H1 (cell line): ENCODE measurements at regions not wholly inside any gene's neighbourhood (a gene's known extent, or its start where the extent isn't known, plus 50 kb on each side); places are given as distances from the start of the nearest gene placed in this dataset.
A peak's percentile ranks its signal among the peaks of the same experiment; 100 is the strongest.

ENCODE experiments used
- CTCF ChIA-PET: fragments of 300-600 bp; sonication (Branson Sonifier 250); formaldehyde crosslinking; loops from one replicate; lab custom pipeline; 2021; ENCODE audit not compliant: partially characterized antibody; lab: Charles Lee
- POLR2A ChIA-PET: fragments of 300-600 bp; sonication (Branson Sonifier 250); formaldehyde crosslinking; loops from one replicate; lab custom pipeline; 2021; ENCODE audit warnings: inconsistent platforms; ENCODE audit not compliant: partially characterized antibody; lab: Charles Lee
- DNase-seq, 2 experiments: peaks; one replicate each; pipeline versions ENCODE4 v3.0.0 to v3.0.0-alpha.2; 2010 to 2022; ENCODE audit warnings: low spot score in 2 of 2, low read depth in 1 of 2, mixed read lengths in 1 of 2
- FAIRE-seq: peaks from 2 replicates; lab custom pipeline; 2011; peaks lifted over from hg19 to GRCh38; lab: Jason Lieb, UNC
- H2AFZ ChIP-seq: 2 replicates; pipeline ENCODE4 v1.8.1; 2012; ENCODE audit warnings: low read length, inconsistent platforms
- H2AK5ac ChIP-seq: 2 replicates; pipeline ENCODE4 v1.6.1; 2013; ENCODE audit warnings: low read depth, low read length
- H2BK120ac ChIP-seq: replicated peaks from 2 replicates; pipeline ENCODE3; 2013; ENCODE audit warnings: low read depth, low read length, inconsistent platforms
- H2BK12ac ChIP-seq: 2 replicates; pipeline ENCODE4 v1.6.1; 2013; ENCODE audit warnings: low read depth, low read length
- H2BK15ac ChIP-seq: 2 replicates; pipeline ENCODE4 v1.6.1; 2013; ENCODE audit warnings: low read length
- H2BK20ac ChIP-seq: 2 replicates; pipeline ENCODE4 v1.6.1; 2013; ENCODE audit warnings: low read length
- H2BK5ac ChIP-seq: 2 replicates; pipeline ENCODE4 v1.6.1; 2013; ENCODE audit warnings: low read depth, low read length
- H3K14ac ChIP-seq: 2 replicates; pipeline ENCODE4 v1.6.1; 2013; ENCODE audit warnings: inconsistent platforms; ENCODE audit not compliant: insufficient read length
- H3K18ac ChIP-seq: 2 replicates; pipeline ENCODE4 v1.6.1; 2013; ENCODE audit warnings: low read length; ENCODE audit errors: extremely low read depth
- H3K23ac ChIP-seq: 2 replicates; pipeline ENCODE4 v1.6.1; 2013; ENCODE audit warnings: inconsistent platforms; ENCODE audit not compliant: insufficient read length
- H3K23me2 ChIP-seq: 2 replicates; pipeline ENCODE4 v1.6.1; 2013; ENCODE audit warnings: low read depth, low read length
- H3K27ac ChIP-seq: 2 replicates; pipeline ENCODE4 v1.6.1; 2011; ENCODE audit warnings: low read depth, low read length, inconsistent platforms
- H3K27me3 ChIP-seq, 4 experiments: replicated peaks in 1 of 4; 1 replicate in 1 of 4; 2 replicates in 3 of 4; pipeline versions ENCODE4 v1.6.1 to v1.8.1; 2011 to 2013; ENCODE audit warnings: low read length in 3 of 4, mild to moderate bottlenecking in 3 of 4, inconsistent platforms in 2 of 4, mixed read lengths in 2 of 4, moderate library complexity in 1 of 4; ENCODE audit not compliant: control insufficient read depth in 3 of 4, insufficient read depth in 3 of 4; ENCODE audit errors: extremely low read depth in 1 of 4
- H3K36me3 ChIP-seq, 4 experiments: 2 replicates each; pipeline versions ENCODE4 v1.6.1 to v1.8.1; 2011 to 2013; ENCODE audit warnings: mild to moderate bottlenecking in 4 of 4, low read length in 3 of 4, moderate library complexity in 2 of 4, control low read depth in 1 of 4, inconsistent platforms in 1 of 4; ENCODE audit not compliant: insufficient read depth in 4 of 4, control insufficient read depth in 2 of 4
- H3K4ac ChIP-seq: replicated peaks from 2 replicates; pipeline ENCODE3; 2013; ENCODE audit warnings: low read length, low read depth, mixed read lengths, inconsistent platforms; ENCODE audit not compliant: insufficient read length
- H3K4me1 ChIP-seq, 4 experiments: replicated peaks in 1 of 4; 1 replicate in 1 of 4; 2 replicates in 3 of 4; pipeline versions ENCODE4 v1.6.1 to v1.8.1; 2011 to 2013; ENCODE audit warnings: low read length in 3 of 4, inconsistent platforms in 2 of 4, mixed read lengths in 1 of 4; ENCODE audit not compliant: insufficient read depth in 4 of 4, control insufficient read depth in 3 of 4
- H3K4me2 ChIP-seq, 2 experiments: 2 replicates each; pipeline versions ENCODE4 v1.6.1 to v1.8.1; 2011 to 2013; ENCODE audit warnings: low read depth in 2 of 2, low read length in 2 of 2, control low read depth in 1 of 2, inconsistent platforms in 1 of 2, mild to moderate bottlenecking in 1 of 2; ENCODE audit not compliant: insufficient read depth in 1 of 2
- H3K4me3 ChIP-seq, 4 experiments: fragments of 200-600, 300-600 bp in 1 of 4; sonication (generic), shearing (Covaris generic), sonication (Bioruptor Twin) in 1 of 4; 2 replicates each; pipeline versions ENCODE4 v1.5.1 to v1.8.1; 2011 to 2016; ENCODE audit warnings: low read length in 4 of 4, low read depth in 3 of 4, control low read depth in 2 of 4, inconsistent platforms in 2 of 4, mild to moderate bottlenecking in 2 of 4, mixed read lengths in 1 of 4, moderate library complexity in 1 of 4; ENCODE audit not compliant: insufficient read depth in 2 of 4; ENCODE audit errors: extremely low read depth in 1 of 4
- H3K56ac ChIP-seq: replicated peaks from 2 replicates; pipeline ENCODE3; 2013; ENCODE audit warnings: low read depth, mild to moderate bottlenecking, mixed read lengths, low read length, inconsistent platforms; ENCODE audit not compliant: insufficient read length
- H3K79me1 ChIP-seq: 2 replicates; pipeline ENCODE4 v1.6.1; 2013; ENCODE audit warnings: low read depth, low read length, control low read depth
- H3K79me2 ChIP-seq, 2 experiments: 2 replicates each; pipeline versions ENCODE4 v1.6.1 to v1.8.1; 2012 to 2013; ENCODE audit warnings: low read length in 2 of 2, mild to moderate bottlenecking in 2 of 2, inconsistent platforms in 1 of 2; ENCODE audit not compliant: insufficient read depth in 2 of 2, control insufficient read depth in 1 of 2
- H3K9ac ChIP-seq, 4 experiments: replicated peaks in 1 of 4; 1 replicate in 1 of 4; 2 replicates in 3 of 4; pipeline versions ENCODE4 v1.6.1 to v1.8.1; 2011 to 2013; ENCODE audit warnings: low read depth in 3 of 4, low read length in 3 of 4, control low read depth in 2 of 4, mild to moderate bottlenecking in 2 of 4, moderate library complexity in 2 of 4, inconsistent platforms in 1 of 4; ENCODE audit errors: extremely low read depth in 1 of 4
- H3K9me3 ChIP-seq, 2 experiments: 2 replicates each; pipeline versions ENCODE4 v1.6.1 to v1.8.1; 2012 to 2013; ENCODE audit warnings: mild to moderate bottlenecking in 2 of 2, moderate library complexity in 2 of 2, control low read depth in 1 of 2, inconsistent platforms in 1 of 2, low read depth in 1 of 2, low read length in 1 of 2, mixed read lengths in 1 of 2; ENCODE audit not compliant: insufficient read depth in 2 of 2
- H4K20me1 ChIP-seq, 2 experiments: replicated peaks in 1 of 2; 2 replicates each; pipeline versions ENCODE3 to v1.8.1; 2011 to 2013; ENCODE audit warnings: inconsistent platforms in 2 of 2, low read length in 2 of 2, mild to moderate bottlenecking in 1 of 2; ENCODE audit not compliant: insufficient read depth in 2 of 2, control insufficient read depth in 1 of 2
- H4K5ac ChIP-seq: 2 replicates; pipeline ENCODE4 v1.6.1; 2013; ENCODE audit warnings: low read length, low read depth, mixed read lengths, inconsistent platforms; ENCODE audit not compliant: insufficient read length
- H4K8ac ChIP-seq: 2 replicates; pipeline ENCODE4 v1.8.0; 2013; ENCODE audit warnings: mild to moderate bottlenecking, moderate library complexity, low read length, inconsistent platforms; ENCODE audit not compliant: insufficient read depth; ENCODE audit errors: extremely low read depth
- H4K91ac ChIP-seq: replicated peaks from 2 replicates; pipeline ENCODE3; 2013; ENCODE audit warnings: low read length, mixed read lengths, inconsistent platforms; ENCODE audit not compliant: insufficient read length
- KDM1A ChIP-seq: fragments of 200-600, 300-600 bp; sonication (generic); IDR thresholded peaks from 2 replicates; pipeline ENCODE4 v1.7.1; 2016; ENCODE audit warnings: mild to moderate bottlenecking, low read length, borderline replicate concordance
- POLR2AphosphoS5 ChIP-seq: IDR thresholded peaks from 2 replicates; pipeline ENCODE4 v1.6.1; 2011; ENCODE audit warnings: low read depth, low read length
- RXRA ChIP-seq: IDR thresholded peaks from 2 replicates; pipeline ENCODE4 v1.6.1; 2011; ENCODE audit warnings: low read depth, mild to moderate bottlenecking, low read length, moderate library complexity; ENCODE audit not compliant: insufficient read depth
- WGBS, 2 experiments: shearing (Covaris generic) in 1 of 2; methylation state at CpG; one replicate each; pipeline versions ENCODE4 v1.1.6 to v1.1.7; 2013 to 2015; ENCODE audit warnings: low lambda C conversion rate in 2 of 2, mixed read lengths in 2 of 2, inconsistent platforms in 1 of 2, low coverage in 1 of 2, missing lambda C conversion rate in 1 of 2; ENCODE audit not compliant: insufficient replicate concordance in 2 of 2, insufficient coverage in 1 of 2, insufficient read length in 1 of 2; ENCODE audit errors: extremely low coverage in 1 of 2, missing lambda C conversion rate in 1 of 2; 5-methylcytosine and 5-hydroxymethylcytosine counted together
- TF ChIP-seq, protein P1 (sequence below): IDR thresholded peaks from 2 replicates; pipeline ENCODE4 v1.6.1; 2012; ENCODE audit warnings: inconsistent platforms

DNA sequence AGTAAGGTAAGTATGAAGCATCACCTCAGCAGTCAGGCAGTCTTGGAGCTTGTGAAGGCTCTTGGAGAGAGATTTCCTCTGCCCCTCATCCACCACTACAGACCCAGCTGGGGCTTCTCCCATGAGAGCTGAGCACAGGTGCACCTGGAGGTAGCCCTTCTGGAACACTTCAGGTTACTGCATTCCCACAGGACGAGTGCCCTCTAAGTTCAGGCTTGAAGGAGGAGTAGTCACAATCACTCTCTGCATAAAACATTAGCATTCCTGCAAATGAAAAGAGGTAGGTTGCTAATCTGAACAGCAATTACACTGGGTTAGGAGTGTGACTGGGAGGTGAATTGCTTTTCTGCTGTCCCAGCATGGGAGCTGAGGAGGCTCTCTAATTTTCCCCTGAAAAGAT is 308.8 kb downstream of the TEX13C start:
- Histone ChIP-seq H2BK20ac (no peak overlapping the region), H3K36me3 (no peaks in the 10 kb centered on the region), H2BK120ac (no peak overlapping the region), H2BK12ac (no peak overlapping the region), H3K79me2 (no peaks in the 10 kb centered on the region), H3K4ac (no peak overlapping the region), H4K91ac (no peak overlapping the region), H3K23me2 (no peaks in the 10 kb centered on the region), H2AK5ac (no peak overlapping the region), H2BK5ac (no peak overlapping the region), H4K8ac (no peak overlapping the region), H3K27ac (no peak overlapping the region), H4K5ac (no peak overlapping the region), H3K79me1 (no peaks in the 10 kb centered on the region), H3K9ac (no peak overlapping the region), H3K4me2 (no peak overlapping the region), H2AFZ (no peak overlapping the region), H3K4me1 (no peaks in the 10 kb centered on the region), H3K27me3 (peaks cover 0 to 2% (median 0%) of the 10 kb centered on the region in 4 experiments; a peak in 1 of 7 replicates), H2BK15ac (no peak overlapping the region), H3K56ac (no peak overlapping the region), H3K9me3 (no peaks in the 10 kb centered on the region), H4K20me1 (peaks cover 0 to 1% of the 10 kb centered on the region in 2 experiments), H3K18ac (no peak overlapping the region), H3K4me3 (no peak overlapping the region), H3K14ac (no peak overlapping the region), H3K23ac (no peak overlapping the region)
- TF ChIP-seq KDM1A (no peak), RXRA (no peak), POLR2AphosphoS5 (peak; percentile 48; the same call in 1 of the 2 replicates)
- TF ChIP-seq, protein P1, sequence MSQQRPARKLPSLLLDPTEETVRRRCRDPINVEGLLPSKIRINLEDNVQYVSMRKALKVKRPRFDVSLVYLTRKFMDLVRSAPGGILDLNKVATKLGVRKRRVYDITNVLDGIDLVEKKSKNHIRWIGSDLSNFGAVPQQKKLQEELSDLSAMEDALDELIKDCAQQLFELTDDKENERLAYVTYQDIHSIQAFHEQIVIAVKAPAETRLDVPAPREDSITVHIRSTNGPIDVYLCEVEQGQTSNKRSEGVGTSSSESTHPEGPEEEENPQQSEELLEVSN = no peak
- ChIA-PET POLR2A (no interaction called here), CTCF (no interaction called here)
- DNase-seq (no peak), FAIRE-seq (peak; percentile 96)
- 0% methylated on average over 1 of the region's 1 CpG; no CpG with 5 or more reads in 1 of the 2 experiments for WGBS, 2 experiments
